Suppressor macrophage (primary cell): ENCODE measurements at regions not wholly inside any gene's neighbourhood (a gene's known extent, or its start where the extent isn't known, plus 50 kb on each side); places are given as distances from the start of the nearest gene placed in this dataset.
A peak's percentile ranks its signal among the peaks of the same experiment; 100 is the strongest.
"Not testable (repeated sequence)": the region's sequence is repeated elsewhere in the genome, so short reads cannot be mapped to it uniquely, and the experiment has no call there.

ENCODE experiments used
- DNase-seq, 4 experiments: peaks; one replicate each; pipeline ENCODE4 v3.0.0-alpha.2; 2020 to 2022

DNA sequence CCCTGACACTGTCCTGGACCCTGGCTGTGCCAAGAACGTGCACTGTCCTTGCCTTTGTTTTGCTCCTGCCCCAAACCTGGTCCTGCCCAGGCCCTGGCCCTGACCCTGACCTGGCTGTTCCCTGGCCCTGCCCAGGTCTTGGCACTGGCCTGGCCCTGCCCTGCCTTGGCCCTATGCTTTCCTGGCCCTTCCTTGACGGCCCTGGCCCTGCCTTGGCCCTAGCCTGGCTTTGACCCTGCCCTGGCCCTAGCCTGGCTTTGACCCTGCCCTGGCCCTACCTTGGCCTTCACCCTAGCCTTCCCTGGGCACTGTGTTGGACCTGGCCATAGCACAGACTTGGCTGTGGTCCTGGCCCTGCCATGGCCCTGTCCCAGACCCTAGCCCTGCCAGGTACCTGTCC is 252.9 kb downstream of the TP53TG3F start:
- DNase-seq: not testable (repeated sequence)

DNA sequence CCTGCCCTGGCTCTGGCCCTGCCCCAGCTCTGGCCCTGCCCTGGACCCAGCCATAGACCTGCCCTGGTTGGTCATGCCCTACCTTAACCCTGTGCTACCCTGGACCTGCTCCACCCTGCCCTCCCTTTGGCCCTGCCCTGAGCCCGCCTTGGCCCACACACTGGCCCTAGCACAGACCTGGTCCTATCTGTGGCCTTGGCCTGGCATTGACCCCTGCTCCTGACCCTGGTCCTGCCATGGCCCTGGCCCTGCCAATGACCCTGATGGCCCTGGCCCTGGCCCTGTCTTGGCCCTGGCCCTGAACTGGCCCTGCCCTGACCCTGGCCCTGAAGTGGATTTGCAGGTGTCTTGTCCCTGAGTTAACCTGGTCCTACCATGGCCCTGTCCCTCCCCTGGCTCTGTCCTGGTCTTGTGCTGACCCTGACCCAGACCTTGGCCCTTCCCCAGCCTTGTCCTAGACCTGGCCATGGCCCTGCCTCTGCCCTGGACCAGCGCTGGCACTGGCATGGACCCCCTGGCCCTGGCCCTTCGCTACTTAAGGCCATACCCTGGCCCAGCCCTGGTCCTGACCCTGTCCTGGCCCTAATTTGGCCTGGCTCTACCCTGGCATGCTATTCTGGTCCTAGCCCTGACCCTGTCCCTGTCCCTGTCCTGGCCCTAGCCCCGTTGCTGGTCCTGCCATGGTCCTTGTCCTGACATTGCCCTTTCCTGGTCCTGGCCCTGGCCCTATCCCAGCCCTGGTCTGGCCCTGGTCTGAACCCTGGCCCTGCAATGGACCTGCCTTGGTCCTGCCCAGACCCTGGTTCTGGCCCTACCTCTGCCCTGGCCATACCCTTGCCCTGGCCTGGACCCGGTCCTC is 253.7 kb downstream of the TP53TG3F start:
- DNase-seq: not testable (repeated sequence)

DNA sequence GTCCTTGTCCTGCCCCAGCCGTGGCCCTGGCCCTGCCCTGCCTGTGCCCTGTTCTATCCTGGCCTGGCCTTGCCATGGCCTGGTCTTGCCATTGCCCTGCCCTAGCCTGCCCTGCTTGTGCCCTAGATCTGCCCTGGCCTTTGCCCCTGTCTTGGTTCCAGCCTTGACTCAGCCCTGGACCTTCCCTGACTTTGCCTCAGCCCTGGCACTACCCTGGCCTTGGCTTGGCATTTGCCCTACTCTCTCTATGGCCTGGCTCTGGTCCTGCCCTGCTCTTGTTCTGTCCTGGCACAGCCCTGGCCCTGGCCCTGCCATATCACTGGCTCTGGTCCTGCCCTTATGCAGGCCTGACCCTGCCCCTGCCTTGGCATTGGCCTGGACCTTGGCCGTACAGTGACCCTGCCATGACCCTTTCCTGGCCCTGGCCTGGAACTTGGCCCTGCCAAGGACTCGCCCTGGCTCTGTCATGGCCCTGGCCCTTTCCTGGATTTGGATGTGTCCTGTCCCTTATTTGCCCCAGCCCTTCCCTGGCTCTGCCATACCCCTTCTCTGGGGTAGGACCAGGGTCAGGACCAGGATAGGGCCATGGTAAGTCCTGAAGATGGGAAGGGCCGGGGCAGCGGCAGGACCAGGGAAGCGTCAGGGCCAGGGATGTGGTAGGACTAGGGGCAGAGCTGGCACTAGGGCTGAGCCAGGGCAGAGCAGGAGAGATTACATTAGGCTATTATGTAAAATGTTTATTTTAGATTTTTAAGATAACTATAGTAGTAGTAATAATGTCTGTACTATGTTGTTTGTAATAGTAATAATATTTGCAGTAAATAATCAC is 254.5 kb downstream of the TP53TG3F start:
- DNase-seq: not testable (repeated sequence)

DNA sequence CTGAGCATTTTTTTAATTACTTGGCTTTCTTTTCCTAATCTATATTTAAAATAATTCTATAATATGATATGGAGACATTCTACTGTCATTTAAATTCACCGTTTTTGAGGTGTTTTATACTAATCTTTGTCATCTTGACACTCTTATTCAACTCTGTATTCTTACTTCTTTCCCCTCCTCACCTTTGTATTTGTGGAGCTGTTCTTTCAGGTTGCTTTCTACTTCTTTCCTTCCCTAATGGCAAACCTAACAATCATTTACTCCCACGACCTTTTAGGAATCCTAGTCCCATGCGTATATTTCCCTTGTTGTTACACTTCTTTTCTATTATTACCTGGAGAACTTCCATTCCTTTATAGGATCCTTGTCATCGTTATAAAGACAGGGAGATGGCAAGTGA is 271.8 kb downstream of the TP53TG3F start:
- not testable (repeated sequence) for DNase-seq

DNA sequence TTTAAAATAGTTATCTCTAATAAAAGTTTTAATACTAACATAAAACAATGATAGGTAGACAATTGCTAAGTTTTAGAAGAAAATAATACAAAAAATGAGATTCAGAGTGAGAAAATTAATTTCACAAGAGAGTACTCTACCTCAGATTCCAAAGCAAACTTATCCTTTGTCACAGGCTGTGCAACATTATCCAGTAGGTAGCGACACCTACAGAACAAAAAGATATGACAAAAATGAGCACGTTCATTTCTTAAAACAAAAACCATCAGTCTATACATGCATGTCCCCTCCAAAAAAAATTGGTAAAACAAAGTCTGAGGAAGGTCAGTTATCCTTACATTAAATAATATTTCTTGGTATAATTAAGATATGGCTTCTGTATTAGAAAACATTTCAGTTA is 275.2 kb downstream of the TP53TG3F start:
- not testable (repeated sequence) for DNase-seq

DNA sequence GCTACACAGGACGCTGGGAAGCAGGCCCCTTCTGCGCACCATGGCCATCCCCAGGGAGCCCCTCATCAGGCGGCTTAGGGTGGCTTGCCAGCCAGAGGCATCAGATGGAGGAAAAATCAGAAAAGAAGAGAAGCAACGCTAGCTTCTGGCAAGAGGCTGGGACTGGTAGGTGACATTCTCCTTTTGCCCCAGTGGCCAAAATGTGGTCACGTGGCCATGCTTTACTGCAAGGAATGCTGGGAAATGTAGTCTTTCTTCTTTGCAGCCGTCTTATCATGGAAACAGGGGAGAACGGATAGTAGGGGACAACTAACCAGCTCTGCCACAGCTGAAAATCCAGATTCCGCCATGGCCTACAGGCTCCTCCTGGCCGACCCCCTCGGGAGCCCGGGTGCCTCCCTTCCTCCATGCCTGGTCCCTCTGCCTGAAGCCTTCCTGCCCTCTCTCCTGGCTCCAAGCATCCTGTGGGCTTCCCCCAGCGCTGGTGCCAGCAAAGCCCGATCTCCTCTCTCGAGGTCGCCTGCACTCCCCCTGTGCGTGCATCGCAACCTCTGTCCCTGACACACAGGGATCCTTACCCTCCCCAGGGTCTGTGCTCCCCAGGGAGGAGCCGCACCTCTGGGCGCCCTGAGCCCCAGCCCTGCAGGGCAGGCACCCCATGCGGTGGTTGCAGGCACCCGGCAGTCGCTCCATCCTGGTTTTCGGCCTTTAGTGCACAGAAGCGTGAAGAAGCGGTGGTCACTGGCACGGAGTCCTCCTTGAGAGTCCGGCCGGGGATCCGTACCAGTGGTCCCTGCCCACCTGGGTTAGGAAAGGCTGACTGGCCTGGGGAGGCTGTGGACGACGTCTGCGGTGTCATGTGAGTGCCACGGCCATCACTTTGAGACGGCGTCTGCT is 307.7 kb downstream of the TP53TG3F start:
- DNase-seq: not testable (repeated sequence)

DNA sequence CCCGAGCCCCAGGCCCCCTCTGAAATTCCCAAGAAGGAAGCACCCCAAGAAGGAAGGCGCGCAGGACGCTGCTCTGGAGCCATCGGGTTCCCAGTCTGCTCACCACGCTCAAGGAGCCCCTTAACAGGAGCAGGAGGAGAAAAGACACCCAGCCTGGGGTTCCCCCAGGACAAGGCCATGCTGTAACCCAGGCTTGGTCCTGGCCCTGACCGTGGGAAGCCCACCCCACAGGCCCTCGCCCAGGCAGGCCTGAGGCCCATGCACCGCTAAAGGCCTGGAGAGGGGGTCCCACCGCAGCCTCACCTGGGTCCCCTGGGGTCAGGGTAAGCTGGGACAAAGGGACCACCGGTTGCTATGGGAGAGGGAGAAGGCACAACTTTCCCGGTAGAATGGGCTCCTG is 309.3 kb downstream of the TP53TG3F start:
- DNase-seq: not testable (repeated sequence)

DNA sequence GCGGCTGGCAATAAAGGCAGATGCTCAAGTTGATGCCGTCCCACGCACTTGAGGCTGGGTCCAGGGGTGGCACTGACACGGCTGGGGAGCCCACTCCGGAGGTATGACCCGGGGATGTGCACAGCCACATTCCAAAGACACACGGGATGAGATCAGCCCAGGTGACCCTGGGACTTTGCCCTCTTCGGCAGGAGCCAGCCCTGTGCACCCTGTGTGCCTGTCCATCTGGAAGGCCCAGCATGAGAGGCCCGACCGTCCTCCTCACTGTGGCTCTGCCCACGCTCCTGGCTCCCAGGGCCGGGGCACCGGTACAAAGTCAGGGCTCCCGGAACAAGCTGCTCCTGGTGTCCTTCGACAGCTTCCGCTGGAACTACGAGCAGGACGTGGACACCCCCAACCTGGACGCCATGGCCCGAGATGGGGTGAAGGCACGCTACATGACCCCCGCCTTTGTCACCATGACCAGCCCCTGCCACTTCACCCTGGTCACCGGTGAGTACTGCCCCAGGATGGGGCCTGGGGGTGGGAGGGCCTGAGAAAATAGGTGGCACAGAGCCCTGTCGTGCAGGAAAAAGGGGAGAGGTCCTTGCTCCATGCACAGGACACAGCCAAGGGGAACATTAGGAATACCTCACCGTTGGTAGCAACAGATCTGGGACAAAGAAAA is 309.9 kb downstream of the TP53TG3F start:
- DNase-seq: not testable (repeated sequence)

DNA sequence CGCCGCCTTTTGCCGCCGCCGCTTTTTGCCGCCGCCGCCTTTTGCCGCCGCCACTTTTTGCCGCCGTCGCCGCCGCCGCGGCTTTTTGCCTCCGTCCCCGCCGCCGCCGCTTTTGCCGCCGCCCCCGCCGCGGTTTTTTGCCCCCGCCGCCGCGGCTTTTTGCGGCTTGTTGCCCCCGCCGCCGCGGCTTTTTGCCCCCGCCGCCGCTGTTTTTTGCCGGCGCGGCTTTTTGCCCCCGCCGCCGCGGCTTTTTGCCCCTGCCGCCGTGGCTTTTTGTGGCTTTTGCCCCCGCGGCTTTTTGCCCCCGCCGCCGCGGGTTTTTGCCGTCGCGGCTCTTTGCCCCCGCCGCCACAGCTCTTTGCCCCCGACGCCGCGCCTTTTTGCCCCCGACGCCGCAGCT is 311.1 kb downstream of the TP53TG3F start:
- not testable (repeated sequence) for DNase-seq

DNA sequence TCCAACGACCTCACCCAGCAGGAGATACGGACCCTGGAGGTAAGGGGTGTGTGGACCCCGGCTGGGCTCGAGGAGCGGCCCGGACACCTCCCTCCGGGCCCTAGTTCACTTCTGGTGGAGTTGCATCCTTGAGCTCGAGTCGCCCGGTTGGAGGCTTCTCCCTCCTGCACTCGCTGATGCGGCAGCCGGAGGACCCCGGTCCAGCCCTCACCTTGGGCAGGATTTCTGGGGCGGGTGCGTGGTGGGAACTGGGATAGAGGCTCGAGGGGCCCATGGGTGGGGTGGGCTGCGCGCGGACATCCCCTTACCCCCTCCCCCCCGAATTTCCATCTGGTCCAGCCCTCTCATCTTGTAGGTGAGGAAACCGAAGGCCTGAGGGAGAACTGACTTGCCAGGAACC is 311.8 kb downstream of the TP53TG3F start:
- DNase-seq: peak in 1 of 4 experiments; percentile 1

DNA sequence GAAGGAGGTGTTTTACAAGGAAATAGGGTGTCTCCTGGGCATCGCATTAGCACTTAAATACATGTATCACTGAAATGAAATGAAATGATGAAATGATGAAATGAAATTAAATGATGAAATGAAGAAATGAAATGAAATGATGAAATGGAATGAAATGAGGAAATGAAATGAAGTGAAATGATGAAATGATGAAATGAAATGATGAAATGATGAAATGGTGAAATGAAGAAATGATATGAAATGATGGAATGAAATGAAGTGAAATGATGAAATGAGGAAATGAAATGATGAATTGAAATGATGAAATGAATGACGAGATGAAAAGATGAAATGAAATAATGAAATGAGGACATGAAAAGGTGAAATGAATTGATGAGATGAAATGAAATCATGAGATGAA is 314.6 kb downstream of the TP53TG3F start:
- DNase-seq: not testable (repeated sequence)

DNA sequence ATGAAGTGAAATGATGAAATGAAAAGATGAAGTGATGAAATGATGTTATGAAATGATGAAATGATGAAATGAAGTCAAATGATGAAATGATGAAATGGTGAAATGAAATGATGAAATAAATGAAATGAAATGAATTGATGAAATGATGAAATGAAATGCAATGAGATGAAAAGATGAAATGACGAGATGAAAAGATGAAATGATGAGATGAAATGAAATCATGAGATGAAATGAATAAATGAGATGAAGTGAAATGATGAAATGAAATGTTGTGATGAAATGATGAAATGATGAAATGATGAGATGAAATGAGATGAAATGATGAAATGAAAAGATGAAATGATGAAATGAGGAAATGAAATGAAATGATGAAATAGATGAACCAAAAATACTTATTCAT is 315.3 kb downstream of the TP53TG3F start:
- not testable (repeated sequence) for DNase-seq

DNA sequence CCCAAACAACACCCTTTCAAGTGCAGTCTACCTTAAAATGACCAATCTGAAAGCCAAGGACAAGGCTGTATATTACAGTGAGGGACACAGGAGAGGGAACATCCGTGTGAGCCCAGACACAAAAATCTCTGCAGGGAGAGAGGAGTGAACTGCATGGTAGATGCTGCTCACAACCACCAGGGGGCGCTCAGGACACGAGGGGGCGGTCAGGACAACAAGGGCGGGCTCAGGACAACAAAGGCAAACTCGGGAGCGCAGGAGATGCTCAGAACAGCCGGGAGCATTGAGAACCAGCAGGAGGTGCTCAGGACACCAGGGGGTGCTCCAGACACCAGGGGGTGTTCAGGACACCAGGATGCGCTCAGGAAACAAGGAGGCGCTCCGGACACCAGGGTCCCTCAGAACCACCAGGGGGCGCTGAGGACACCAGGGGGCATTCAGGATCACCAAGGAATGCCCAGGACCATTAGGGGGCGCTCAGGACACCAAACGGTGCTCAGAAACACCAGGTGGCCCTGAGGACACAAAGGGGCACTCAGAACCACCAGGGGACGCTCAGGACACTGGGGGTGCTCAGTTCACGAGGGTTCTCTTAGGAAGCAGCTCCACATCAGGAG is 357.0 kb downstream of the TP53TG3F start:
- DNase-seq: not testable (repeated sequence)

DNA sequence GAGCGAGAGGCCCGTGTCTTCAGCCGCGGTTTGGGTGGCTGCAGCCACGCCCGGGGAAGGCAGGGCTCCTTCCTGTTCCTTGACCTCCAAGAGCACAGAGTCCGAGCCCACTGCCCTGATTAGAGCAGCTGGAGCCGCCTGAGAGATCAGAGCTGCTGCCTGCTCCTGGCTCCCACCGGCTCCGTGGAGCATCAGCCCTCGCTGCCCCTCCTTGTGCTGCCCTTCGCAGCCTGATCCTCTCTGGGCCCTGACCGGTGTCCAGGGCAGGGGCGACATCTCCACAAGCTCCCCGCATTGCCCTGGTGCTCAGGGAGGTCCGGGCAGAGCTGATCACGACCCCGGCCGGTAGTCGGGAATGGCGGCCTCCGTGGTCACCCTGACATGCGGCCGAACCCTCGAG is 365.3 kb downstream of the TP53TG3F start:
- DNase-seq: not testable (repeated sequence)

DNA sequence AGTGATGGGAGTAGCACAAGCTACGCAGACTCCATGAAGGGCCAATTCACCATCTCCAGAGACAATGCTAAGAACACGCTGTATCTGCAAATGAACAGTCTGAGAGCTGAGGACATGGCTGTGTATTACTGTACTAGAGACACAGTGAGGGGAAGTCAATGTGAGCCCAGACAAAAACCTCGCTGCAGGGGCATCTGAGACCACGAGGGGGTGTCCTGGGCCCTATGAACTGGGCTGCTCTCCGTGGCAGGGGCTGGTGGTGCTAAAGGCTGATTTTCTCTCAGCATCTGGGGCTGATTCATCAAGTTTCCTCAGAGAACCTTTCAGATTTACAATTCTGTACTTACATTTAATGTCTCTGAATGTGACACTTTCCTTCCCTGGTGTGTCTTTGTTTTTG is 368.1 kb downstream of the TP53TG3F start:
- not testable (repeated sequence) for DNase-seq

DNA sequence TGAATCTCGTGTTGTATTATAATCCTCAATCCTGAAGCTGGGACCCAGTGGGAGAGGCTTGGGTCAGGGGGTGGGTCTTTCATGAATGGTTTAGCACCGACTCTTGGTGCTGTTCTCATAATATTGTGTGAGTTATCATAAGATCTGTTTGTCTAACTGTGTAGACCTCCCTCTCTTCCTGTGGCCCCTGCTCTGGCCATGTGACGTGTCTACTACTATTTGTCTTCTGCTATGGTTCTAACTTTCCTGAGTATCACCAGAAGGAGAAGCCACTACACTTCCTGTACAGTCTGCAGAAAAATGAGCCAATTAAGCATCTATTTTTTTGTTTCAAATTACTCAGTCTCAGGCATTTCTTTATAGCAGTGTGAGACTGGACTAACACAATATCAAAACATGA is 379.7 kb downstream of the TP53TG3F start:
- not testable (repeated sequence) for DNase-seq

DNA sequence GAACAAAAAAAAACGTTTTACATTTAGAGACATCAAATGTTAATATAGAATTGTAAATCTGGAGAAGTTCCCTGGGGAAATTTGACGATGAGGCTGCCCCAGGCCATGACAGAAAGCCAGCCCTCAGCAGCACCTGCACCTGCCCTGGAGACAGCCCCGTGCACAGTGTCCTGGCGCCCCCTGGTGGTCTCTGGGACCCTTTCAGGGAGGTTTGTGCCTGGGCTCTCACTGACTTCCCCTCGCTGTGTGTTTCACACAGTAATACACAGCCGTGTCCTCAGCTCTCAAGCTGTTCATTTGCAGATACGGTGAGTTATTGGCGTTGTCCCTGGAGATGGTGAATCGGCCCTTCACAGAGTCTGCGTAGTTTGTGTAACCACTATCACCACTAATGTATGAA is 385.1 kb downstream of the TP53TG3F start:
- DNase-seq: not testable (repeated sequence)
